ENCODE measurements at regions not wholly inside any gene's neighbourhood (a gene's known extent, or its start where the extent isn't known, plus 50 kb on each side); places are given as distances from the start of the nearest gene placed in this dataset.

- CTCF ChIA-PET: no interaction called here
- H3K9me3 Mint-ChIP-seq: peaks cover 10% of the 10 kb centered on the region
- POLR2A ChIA-PET: no interaction called here
- no peak overlapping the region for H3K27ac Mint-ChIP-seq
- no peak for TF ChIP-seq AR (CRISPR knock-in tag; IDR thresholded peaks at IDR 0.05)
- TF ChIP-seq ZNF532 (CRISPR knock-in tag; IDR thresholded peaks at IDR 0.05; ENCODE audit: borderline replicate concordance): no peak
- TF ChIP-seq SOX15 (CRISPR knock-in tag; IDR thresholded peaks at IDR 0.05): no peak
- no peak for TF ChIP-seq NFYB (CRISPR knock-in tag; conservative IDR thresholded peaks at IDR 0.05; ENCODE audit: low read depth)
- no peak for TF ChIP-seq CREM (CRISPR knock-in tag; IDR thresholded peaks at IDR 0.05)
- no peak for TF ChIP-seq ZNF317 (CRISPR knock-in tag; IDR thresholded peaks at IDR 0.05; ENCODE audit: borderline replicate concordance, low read depth)
- no peak for TF ChIP-seq MAX (CRISPR knock-in tag; IDR thresholded peaks at IDR 0.05)
- TF ChIP-seq HMGA2 (CRISPR knock-in tag; IDR thresholded peaks at IDR 0.05): no peak
- no peak for TF ChIP-seq NFATC4 (CRISPR knock-in tag; IDR thresholded peaks at IDR 0.05)
- no peak for TF ChIP-seq E2F5 (CRISPR knock-in tag; IDR thresholded peaks at IDR 0.05)
- H3K27me3 Mint-ChIP-seq (ENCODE audit: low read depth): no peaks in the 10 kb centered on the region
- DNase-seq (ENCODE audit: low spot score): no peak
- no peak overlapping the region for H3K4me3 Mint-ChIP-seq
- peaks cover 18% of the 10 kb centered on the region for H3K4me1 Mint-ChIP-seq
- H3K36me3 Mint-ChIP-seq: no peaks in the 10 kb centered on the region
- ATAC-seq: no peak
These were observed 142.1 kb upstream of the BRINP3 start for GRCh38 chr1:190619724-190620123.

DNA sequence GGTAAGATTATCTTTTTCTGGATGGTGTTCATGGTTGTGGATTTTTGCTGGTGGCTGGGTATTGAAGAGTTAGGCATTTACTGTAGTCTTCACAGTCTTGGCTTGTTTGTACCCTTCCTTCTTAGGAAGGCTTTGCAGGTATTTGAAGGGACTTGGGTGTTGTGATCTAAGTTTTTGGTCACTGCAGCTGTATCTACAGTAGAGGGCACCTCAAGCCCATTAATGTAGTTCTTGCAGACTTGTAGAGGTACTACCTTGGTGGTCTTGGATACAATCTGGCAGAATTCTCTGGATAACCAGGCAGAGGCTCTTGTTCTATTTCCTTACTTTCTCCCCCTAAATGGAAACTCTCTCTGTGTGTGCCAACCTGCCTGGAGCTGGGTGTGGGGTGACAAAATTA is 155.8 kb upstream of the BRINP3 start:
- H3K9me3 Mint-ChIP-seq: no peaks in the 10 kb centered on the region
- TF ChIP-seq ZNF121 (CRISPR knock-in tag; IDR thresholded peaks at IDR 0.05): no peak
- TF ChIP-seq CTCF (IDR thresholded peaks at IDR 0.05): 0 out of 2 replicates have a peak, but pooled peaks have one; percentile 23
- ATAC-seq: peak; percentile 93
- H3K27ac Mint-ChIP-seq: no peak overlapping the region
- CTCF ChIA-PET: interaction anchor here (1.6 kb wide), 1 partner anchor 493 kb away, joined by 5 read pairs; no protein-coding TSS in a partner anchor
- no peaks in the 10 kb centered on the region for H3K4me1 Mint-ChIP-seq
- POLR2A ChIA-PET: no interaction called here
- no peaks in the 10 kb centered on the region for H3K27me3 Mint-ChIP-seq (ENCODE audit: low read depth)
- H3K36me3 Mint-ChIP-seq: no peaks in the 10 kb centered on the region
- no peak for DNase-seq (ENCODE audit: low spot score)
- H3K4me3 Mint-ChIP-seq: no peak overlapping the region

DNA sequence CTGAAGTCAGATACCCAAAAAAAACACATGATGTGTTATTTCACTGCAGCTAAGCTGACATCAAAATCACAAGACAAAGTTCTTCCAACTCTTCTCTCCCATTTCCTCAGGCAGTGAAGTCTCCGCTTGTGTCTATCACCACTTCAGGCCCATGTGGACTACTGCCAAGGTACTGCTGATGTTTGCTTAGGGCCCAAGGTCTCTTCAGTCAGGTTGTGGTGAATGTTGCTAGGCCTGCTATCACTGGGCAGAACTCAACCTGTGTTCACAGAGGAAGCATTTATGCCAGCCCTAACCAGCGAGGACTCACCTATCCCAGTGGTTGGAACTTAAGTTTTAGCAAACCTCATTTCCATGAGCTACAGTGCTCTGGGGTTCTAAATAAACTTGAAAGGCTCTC is 156.5 kb upstream of the BRINP3 start:
- Mint-ChIP-seq H3K9me3 (no peaks in the 10 kb centered on the region), H3K27me3 (ENCODE audit: low read depth) (no peaks in the 10 kb centered on the region), H3K4me1 (no peaks in the 10 kb centered on the region), H3K36me3 (no peaks in the 10 kb centered on the region), H3K27ac (no peak overlapping the region), H3K4me3 (no peak overlapping the region)
- DNase-seq (ENCODE audit: low spot score): no peak
- ChIA-PET POLR2A (no interaction called here), CTCF (interaction anchor here (1.6 kb wide), 1 partner anchor 493 kb away, joined by 5 read pairs; no protein-coding TSS in a partner anchor)
- ATAC-seq: no peak
- TF ChIP-seq FOXJ3 (CRISPR knock-in tag; IDR thresholded peaks at IDR 0.05; ENCODE audit: borderline replicate concordance) (no peak), NR3C1 (CRISPR knock-in tag; conservative IDR thresholded peaks at IDR 0.05; ENCODE audit: low read depth) (no peak), JAZF1 (CRISPR knock-in tag; IDR thresholded peaks at IDR 0.05) (no peak), JUN (CRISPR knock-in tag; IDR thresholded peaks at IDR 0.05) (no peak), SP1 (CRISPR knock-in tag; conservative IDR thresholded peaks at IDR 0.05) (no peak), ZNF671 (CRISPR knock-in tag; IDR thresholded peaks at IDR 0.05) (no peak), MXD4 (CRISPR knock-in tag; IDR thresholded peaks at IDR 0.05; ENCODE audit: borderline replicate concordance) (no peak), SOX15 (CRISPR knock-in tag; IDR thresholded peaks at IDR 0.05) (no peak)
- TF ChIP-seq, protein P1, sequence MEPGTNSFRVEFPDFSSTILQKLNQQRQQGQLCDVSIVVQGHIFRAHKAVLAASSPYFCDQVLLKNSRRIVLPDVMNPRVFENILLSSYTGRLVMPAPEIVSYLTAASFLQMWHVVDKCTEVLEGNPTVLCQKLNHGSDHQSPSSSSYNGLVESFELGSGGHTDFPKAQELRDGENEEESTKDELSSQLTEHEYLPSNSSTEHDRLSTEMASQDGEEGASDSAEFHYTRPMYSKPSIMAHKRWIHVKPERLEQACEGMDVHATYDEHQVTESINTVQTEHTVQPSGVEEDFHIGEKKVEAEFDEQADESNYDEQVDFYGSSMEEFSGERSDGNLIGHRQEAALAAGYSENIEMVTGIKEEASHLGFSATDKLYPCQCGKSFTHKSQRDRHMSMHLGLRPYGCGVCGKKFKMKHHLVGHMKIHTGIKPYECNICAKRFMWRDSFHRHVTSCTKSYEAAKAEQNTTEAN (CRISPR knock-in tag; IDR thresholded peaks at IDR 0.05): no peak
